ENCODE measurements at regions not wholly inside any gene's neighbourhood (a gene's known extent, or its start where the extent isn't known, plus 50 kb on each side); places are given as distances from the start of the nearest gene placed in this dataset.

DNA sequence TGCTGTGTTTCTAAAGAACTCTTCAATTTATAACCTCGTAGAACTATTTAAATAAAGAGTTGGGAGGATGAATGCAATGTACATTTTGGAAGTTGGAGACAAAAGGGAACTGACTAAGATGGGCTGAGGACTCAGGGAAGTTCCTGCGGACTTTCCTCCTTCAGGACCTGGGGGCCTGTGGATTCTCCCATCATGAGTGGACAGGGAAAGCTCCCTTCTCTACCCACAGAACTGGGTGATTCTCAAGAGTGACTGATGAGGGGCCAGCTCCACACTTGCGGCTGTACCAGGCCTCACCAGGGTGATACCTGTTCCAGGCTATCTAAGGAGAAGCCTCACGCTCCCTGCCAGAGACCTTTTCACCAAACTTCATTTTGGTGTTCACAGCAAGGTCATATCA lies 143.8 kb upstream of the APCDD1 start:
- Histone ChIP-seq H3K27me3 (ENCODE audit: control insufficient read depth in 1 of 2, insufficient read depth in 2 of 2, low read length in 2 of 2) (no peaks in the 10 kb centered on the region), H3K4me1 (ENCODE audit: control insufficient read depth, insufficient read depth, low read length) (no peaks in the 10 kb centered on the region), H3K4me3 (ENCODE audit: low read length in 2 of 2) (no peak overlapping the region), H3K9me3 (ENCODE audit: control insufficient read depth in 2 of 2, low read length in 2 of 2) (peaks cover 0 to 3% of the 10 kb centered on the region in 2 donors), H3K27ac (ENCODE audit: low read length) (no peak overlapping the region), H3K36me3 (ENCODE audit: control insufficient read depth in 2 of 2, insufficient read depth in 2 of 2, low read length in 2 of 2) (no peaks in the 10 kb centered on the region), H3K9ac (ENCODE audit: low read length in 2 of 2) (no peak overlapping the region)

DNA sequence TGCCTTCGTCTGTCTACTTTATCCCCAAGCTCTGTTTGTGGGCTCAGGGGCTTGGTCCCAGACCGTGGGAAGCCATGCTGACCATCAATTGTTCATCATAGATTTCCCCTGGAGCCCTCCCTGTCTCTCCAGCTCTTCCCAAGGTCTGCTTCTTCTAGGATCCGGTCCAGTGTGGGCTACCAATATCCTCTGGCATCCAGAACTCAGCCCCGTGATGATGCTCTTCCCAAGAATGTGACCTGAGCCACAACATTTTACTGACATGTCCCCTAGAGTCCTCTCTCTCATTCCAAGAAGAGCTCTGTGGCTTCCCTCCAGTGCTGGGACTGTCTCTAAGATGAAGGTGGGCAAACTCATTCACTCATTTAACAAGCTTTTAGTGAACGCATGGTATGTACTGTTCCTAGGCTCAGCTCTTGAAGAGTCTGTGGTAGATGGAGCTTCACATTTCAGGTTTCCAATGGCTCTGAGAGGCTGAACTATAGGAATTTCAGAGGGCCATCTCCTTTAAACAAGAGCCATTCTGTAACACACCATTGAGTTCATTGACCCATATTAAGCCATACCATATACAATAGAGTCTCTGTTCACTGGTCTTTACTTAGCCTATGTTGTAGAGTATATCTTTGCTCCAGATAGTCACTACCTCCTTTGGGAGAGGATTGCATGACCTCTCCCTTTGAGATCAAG lies 142.0 kb upstream of the APCDD1 start:
- no peak overlapping the region for H3K9ac ChIP-seq (ENCODE audit: low read length in 2 of 2)

GRCh38 chr18:10313016-10313342 lies 141.5 kb upstream of the APCDD1 start:
- no peak overlapping the region for H3K27ac ChIP-seq (ENCODE audit: low read length)
- no peaks in the 10 kb centered on the region for H3K36me3 ChIP-seq (ENCODE audit: control insufficient read depth in 2 of 2, insufficient read depth in 2 of 2, low read length in 2 of 2)
- peaks cover 0 to 3% of the 10 kb centered on the region in 2 donors for H3K9me3 ChIP-seq (ENCODE audit: control insufficient read depth in 2 of 2, low read length in 2 of 2)
- no peaks in the 10 kb centered on the region for H3K27me3 ChIP-seq (ENCODE audit: control insufficient read depth in 1 of 2, insufficient read depth in 2 of 2, low read length in 2 of 2)
- no peak overlapping the region for H3K9ac ChIP-seq (ENCODE audit: low read length in 2 of 2)
- no peak overlapping the region for H3K4me3 ChIP-seq (ENCODE audit: low read length in 2 of 2)
- no peaks in the 10 kb centered on the region for H3K4me1 ChIP-seq (ENCODE audit: control insufficient read depth, insufficient read depth, low read length)

More for the DNA sequence above, 142.0 kb upstream of the APCDD1 start:
- Histone ChIP-seq H3K9me3 (ENCODE audit: control insufficient read depth in 2 of 2, low read length in 2 of 2) (peaks cover 0 to 3% of the 10 kb centered on the region in 2 donors), H3K36me3 (ENCODE audit: control insufficient read depth in 2 of 2, insufficient read depth in 2 of 2, low read length in 2 of 2) (no peaks in the 10 kb centered on the region), H3K27ac (ENCODE audit: low read length) (no peak overlapping the region), H3K4me1 (ENCODE audit: control insufficient read depth, insufficient read depth, low read length) (no peaks in the 10 kb centered on the region), H3K27me3 (ENCODE audit: control insufficient read depth in 1 of 2, insufficient read depth in 2 of 2, low read length in 2 of 2) (no peaks in the 10 kb centered on the region), H3K4me3 (ENCODE audit: low read length in 2 of 2) (no peak overlapping the region)

GRCh38 chr18:10314066-10314465 lies 140.4 kb upstream of the APCDD1 start:
- Histone ChIP-seq H3K27ac (ENCODE audit: low read length) (no peak overlapping the region), H3K9ac (ENCODE audit: low read length in 2 of 2) (no peak overlapping the region), H3K27me3 (ENCODE audit: control insufficient read depth in 1 of 2, insufficient read depth in 2 of 2, low read length in 2 of 2) (no peaks in the 10 kb centered on the region), H3K4me1 (ENCODE audit: control insufficient read depth, insufficient read depth, low read length) (no peaks in the 10 kb centered on the region), H3K4me3 (ENCODE audit: low read length in 2 of 2) (no peak overlapping the region), H3K36me3 (ENCODE audit: control insufficient read depth in 2 of 2, insufficient read depth in 2 of 2, low read length in 2 of 2) (no peaks in the 10 kb centered on the region), H3K9me3 (ENCODE audit: control insufficient read depth in 2 of 2, low read length in 2 of 2) (peaks cover 0 to 3% of the 10 kb centered on the region in 2 donors)

DNA sequence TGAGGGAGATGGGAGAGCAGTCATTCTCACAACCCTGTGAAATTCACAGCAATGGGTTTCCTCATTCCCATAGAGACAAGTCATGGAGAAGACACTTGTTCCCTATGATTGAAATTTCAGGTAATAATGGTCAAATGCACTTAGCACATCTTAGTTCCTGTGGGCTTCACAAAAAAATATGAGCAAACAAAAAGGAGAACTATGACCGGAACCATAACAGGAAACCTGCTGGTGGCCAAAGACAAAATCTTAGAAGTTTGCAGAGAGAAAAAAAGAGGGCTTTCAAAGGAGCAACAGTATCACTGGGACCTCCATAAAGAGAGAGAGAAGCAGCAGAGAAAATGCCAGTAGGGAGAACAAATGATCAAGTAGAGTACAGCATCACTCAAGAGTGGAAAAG lies 138.9 kb upstream of the APCDD1 start:
- no peak overlapping the region for H3K4me3 ChIP-seq (ENCODE audit: low read length in 2 of 2)
- H3K36me3 ChIP-seq (ENCODE audit: control insufficient read depth in 2 of 2, insufficient read depth in 2 of 2, low read length in 2 of 2), result no peaks in the 10 kb centered on the region
- no peaks in the 10 kb centered on the region for H3K4me1 ChIP-seq (ENCODE audit: control insufficient read depth, insufficient read depth, low read length)
- peaks cover 0 to 5% of the 10 kb centered on the region in 2 donors for H3K9me3 ChIP-seq (ENCODE audit: control insufficient read depth in 2 of 2, low read length in 2 of 2)
- no peaks in the 10 kb centered on the region for H3K27me3 ChIP-seq (ENCODE audit: control insufficient read depth in 1 of 2, insufficient read depth in 2 of 2, low read length in 2 of 2)
- no peak overlapping the region for H3K9ac ChIP-seq (ENCODE audit: low read length in 2 of 2)
- H3K27ac ChIP-seq (ENCODE audit: low read length), result no peak overlapping the region

- Histone ChIP-seq H3K4me3 (ENCODE audit: low read length in 2 of 2) (no peak overlapping the region), H3K27ac (ENCODE audit: low read length) (no peak overlapping the region), H3K27me3 (ENCODE audit: control insufficient read depth in 1 of 2, insufficient read depth in 2 of 2, low read length in 2 of 2) (no peaks in the 10 kb centered on the region), H3K9ac (ENCODE audit: low read length in 2 of 2) (no peak overlapping the region), H3K9me3 (ENCODE audit: control insufficient read depth in 2 of 2, low read length in 2 of 2) (peaks cover 0 to 5% of the 10 kb centered on the region in 2 donors), H3K36me3 (ENCODE audit: control insufficient read depth in 2 of 2, insufficient read depth in 2 of 2, low read length in 2 of 2) (no peaks in the 10 kb centered on the region), H3K4me1 (ENCODE audit: control insufficient read depth, insufficient read depth, low read length) (no peaks in the 10 kb centered on the region)
These were observed 137.7 kb upstream of the APCDD1 start for GRCh38 chr18:10316778-10317177.

GRCh38 chr18:10317864-10318690 lies 136.4 kb upstream of the APCDD1 start:
- Histone ChIP-seq H3K27ac (ENCODE audit: low read length) (no peak overlapping the region), H3K9me3 (ENCODE audit: control insufficient read depth in 2 of 2, low read length in 2 of 2) (peaks cover 0 to 3% of the 10 kb centered on the region in 2 donors), H3K4me3 (ENCODE audit: low read length in 2 of 2) (no peak overlapping the region), H3K9ac (ENCODE audit: low read length in 2 of 2) (no peak overlapping the region), H3K27me3 (ENCODE audit: control insufficient read depth in 1 of 2, insufficient read depth in 2 of 2, low read length in 2 of 2) (no peaks in the 10 kb centered on the region), H3K36me3 (ENCODE audit: control insufficient read depth in 2 of 2, insufficient read depth in 2 of 2, low read length in 2 of 2) (no peaks in the 10 kb centered on the region), H3K4me1 (ENCODE audit: control insufficient read depth, insufficient read depth, low read length) (no peaks in the 10 kb centered on the region)

- Histone ChIP-seq H3K4me3 (ENCODE audit: low read length in 2 of 2) (no peak overlapping the region), H3K9ac (ENCODE audit: low read length in 2 of 2) (no peak overlapping the region), H3K36me3 (ENCODE audit: control insufficient read depth in 2 of 2, insufficient read depth in 2 of 2, low read length in 2 of 2) (no peaks in the 10 kb centered on the region), H3K27ac (ENCODE audit: low read length) (no peak overlapping the region), H3K4me1 (ENCODE audit: control insufficient read depth, insufficient read depth, low read length) (no peaks in the 10 kb centered on the region), H3K27me3 (ENCODE audit: control insufficient read depth in 1 of 2, insufficient read depth in 2 of 2, low read length in 2 of 2) (no peaks in the 10 kb centered on the region), H3K9me3 (ENCODE audit: control insufficient read depth in 2 of 2, low read length in 2 of 2) (peaks cover 0 to 2% of the 10 kb centered on the region in 2 donors)
These were observed 135.8 kb upstream of the APCDD1 start for GRCh38 chr18:10318691-10318970.

- H3K27ac ChIP-seq (ENCODE audit: low read length), result no peak overlapping the region
- peaks cover 0 to 2% of the 10 kb centered on the region in 2 donors for H3K9me3 ChIP-seq (ENCODE audit: control insufficient read depth in 2 of 2, low read length in 2 of 2)
- no peaks in the 10 kb centered on the region for H3K36me3 ChIP-seq (ENCODE audit: control insufficient read depth in 2 of 2, insufficient read depth in 2 of 2, low read length in 2 of 2)
- no peak overlapping the region for H3K4me3 ChIP-seq (ENCODE audit: low read length in 2 of 2)
- H3K4me1 ChIP-seq (ENCODE audit: control insufficient read depth, insufficient read depth, low read length), result no peaks in the 10 kb centered on the region
- no peak overlapping the region for H3K9ac ChIP-seq (ENCODE audit: low read length in 2 of 2)
- no peaks in the 10 kb centered on the region for H3K27me3 ChIP-seq (ENCODE audit: control insufficient read depth in 1 of 2, insufficient read depth in 2 of 2, low read length in 2 of 2)
These were observed 135.4 kb upstream of the APCDD1 start for GRCh38 chr18:10319026-10319425.

DNA sequence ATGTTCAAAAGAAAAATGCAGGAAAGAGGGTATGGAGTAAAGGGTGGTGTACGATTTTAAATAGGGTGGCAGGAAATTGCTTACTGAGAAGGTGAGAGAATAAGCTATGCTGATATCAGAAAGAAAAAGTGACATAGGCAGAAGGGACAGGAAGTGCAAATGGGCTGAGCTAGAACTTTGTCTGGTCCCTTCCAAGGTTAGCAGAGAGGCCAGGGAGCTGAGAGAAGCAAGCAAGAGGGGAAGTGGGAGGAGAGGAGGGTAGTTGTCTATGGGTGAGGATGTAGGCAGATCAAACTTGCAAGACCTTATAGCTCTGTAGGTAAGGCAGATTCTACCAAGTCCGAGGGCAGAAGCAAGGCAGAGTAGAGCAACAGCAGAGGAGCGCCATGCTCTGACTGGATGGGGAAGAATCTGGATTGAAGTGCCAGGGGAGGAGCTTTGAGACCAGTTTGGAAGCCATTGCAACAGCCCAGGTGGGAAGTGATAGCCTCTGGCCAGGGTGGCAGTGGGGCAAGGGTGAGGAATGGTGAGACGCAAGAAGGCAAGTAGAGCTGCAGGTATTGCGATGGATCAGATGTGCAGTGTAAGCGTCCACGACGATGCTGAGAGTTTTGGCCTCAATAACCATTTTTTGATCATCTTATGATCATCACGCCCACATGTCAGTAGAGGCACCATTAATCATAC lies 134.4 kb upstream of the APCDD1 start:
- H3K27me3 ChIP-seq (ENCODE audit: control insufficient read depth in 1 of 2, insufficient read depth in 2 of 2, low read length in 2 of 2), result no peaks in the 10 kb centered on the region
- no peak overlapping the region for H3K27ac ChIP-seq (ENCODE audit: low read length)
- no peaks in the 10 kb centered on the region for H3K4me1 ChIP-seq (ENCODE audit: control insufficient read depth, insufficient read depth, low read length)
- H3K9me3 ChIP-seq (ENCODE audit: control insufficient read depth in 2 of 2, low read length in 2 of 2), result peaks cover 0 to 2% of the 10 kb centered on the region in 2 donors
- no peaks in the 10 kb centered on the region for H3K36me3 ChIP-seq (ENCODE audit: control insufficient read depth in 2 of 2, insufficient read depth in 2 of 2, low read length in 2 of 2)
- no peak overlapping the region for H3K9ac ChIP-seq (ENCODE audit: low read length in 2 of 2)
- no peak overlapping the region for H3K4me3 ChIP-seq (ENCODE audit: low read length in 2 of 2)

DNA sequence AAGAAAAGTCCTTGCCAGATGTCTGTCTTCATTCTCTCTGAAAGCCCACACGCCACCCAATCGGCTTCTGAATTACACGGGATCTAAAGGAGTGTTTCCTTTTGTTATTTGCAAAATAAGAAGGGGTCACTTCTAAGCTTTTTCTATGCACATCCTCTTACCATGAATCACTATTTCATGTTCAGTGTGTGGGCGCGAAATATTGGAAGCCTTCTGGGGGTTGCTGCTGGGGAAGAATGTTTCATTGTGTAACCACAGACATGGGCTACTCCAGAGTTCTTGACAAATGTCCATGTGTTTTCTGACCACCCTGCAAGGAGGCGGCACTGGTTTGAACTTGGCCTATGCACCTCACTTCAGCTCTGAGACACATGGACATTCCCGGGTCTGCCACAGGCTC lies 133.6 kb upstream of the APCDD1 start:
- H3K27me3 ChIP-seq (ENCODE audit: control insufficient read depth in 1 of 2, insufficient read depth in 2 of 2, low read length in 2 of 2), result no peaks in the 10 kb centered on the region
- peaks cover 0 to 2% of the 10 kb centered on the region in 2 donors for H3K9me3 ChIP-seq (ENCODE audit: control insufficient read depth in 2 of 2, low read length in 2 of 2)
- no peak overlapping the region for H3K27ac ChIP-seq (ENCODE audit: low read length)
- H3K4me3 ChIP-seq (ENCODE audit: low read length in 2 of 2), result no peak overlapping the region
- H3K4me1 ChIP-seq (ENCODE audit: control insufficient read depth, insufficient read depth, low read length), result no peaks in the 10 kb centered on the region
- no peak overlapping the region for H3K9ac ChIP-seq (ENCODE audit: low read length in 2 of 2)
- no peaks in the 10 kb centered on the region for H3K36me3 ChIP-seq (ENCODE audit: control insufficient read depth in 2 of 2, insufficient read depth in 2 of 2, low read length in 2 of 2)

All from stomach smooth muscle (tissue), 2 donors.